Epithelial cell of proximal tubule (primary cell): ENCODE measurements at regions not wholly inside any gene's neighbourhood (a gene's known extent, or its start where the extent isn't known, plus 50 kb on each side); places are given as distances from the start of the nearest gene placed in this dataset.

Experiments
- DNase-seq: peaks from one replicate; pipeline ENCODE4 v3.0.0-alpha.2; 2011; ENCODE audit warnings: low read depth
- H3K4me3 ChIP-seq: 2 replicates; pipeline ENCODE4 v1.5.1; 2011; ENCODE audit warnings: low read depth, mild to moderate bottlenecking, low read length
- TF ChIP-seq, protein P1 (sequence below): conservative IDR thresholded peaks from 2 replicates; pipeline ENCODE4 v1.5.1; 2012; ENCODE audit warnings: low read depth, mild to moderate bottlenecking, low read length

DNA sequence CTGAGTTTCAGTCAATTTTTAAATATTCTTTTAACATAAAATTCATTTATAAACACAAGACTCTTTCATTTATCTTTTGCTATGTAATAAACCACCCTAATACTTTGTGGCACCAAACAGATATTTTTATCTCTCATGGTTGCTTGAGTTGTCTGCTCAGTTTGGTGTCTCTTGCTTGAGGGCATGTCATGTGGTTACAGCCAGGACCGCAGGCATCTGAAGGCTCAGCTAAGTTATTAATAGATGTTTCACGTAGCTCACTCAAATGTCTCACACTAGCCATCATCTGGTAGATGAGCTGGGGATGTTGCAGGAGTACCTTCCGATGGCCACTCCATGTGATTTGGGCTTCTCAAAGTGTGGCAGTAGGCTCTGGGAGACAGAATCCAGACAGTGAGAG is 597.8 kb downstream of the ETNK1 start:
- DNase-seq, result no peak
- TF ChIP-seq, protein P1, sequence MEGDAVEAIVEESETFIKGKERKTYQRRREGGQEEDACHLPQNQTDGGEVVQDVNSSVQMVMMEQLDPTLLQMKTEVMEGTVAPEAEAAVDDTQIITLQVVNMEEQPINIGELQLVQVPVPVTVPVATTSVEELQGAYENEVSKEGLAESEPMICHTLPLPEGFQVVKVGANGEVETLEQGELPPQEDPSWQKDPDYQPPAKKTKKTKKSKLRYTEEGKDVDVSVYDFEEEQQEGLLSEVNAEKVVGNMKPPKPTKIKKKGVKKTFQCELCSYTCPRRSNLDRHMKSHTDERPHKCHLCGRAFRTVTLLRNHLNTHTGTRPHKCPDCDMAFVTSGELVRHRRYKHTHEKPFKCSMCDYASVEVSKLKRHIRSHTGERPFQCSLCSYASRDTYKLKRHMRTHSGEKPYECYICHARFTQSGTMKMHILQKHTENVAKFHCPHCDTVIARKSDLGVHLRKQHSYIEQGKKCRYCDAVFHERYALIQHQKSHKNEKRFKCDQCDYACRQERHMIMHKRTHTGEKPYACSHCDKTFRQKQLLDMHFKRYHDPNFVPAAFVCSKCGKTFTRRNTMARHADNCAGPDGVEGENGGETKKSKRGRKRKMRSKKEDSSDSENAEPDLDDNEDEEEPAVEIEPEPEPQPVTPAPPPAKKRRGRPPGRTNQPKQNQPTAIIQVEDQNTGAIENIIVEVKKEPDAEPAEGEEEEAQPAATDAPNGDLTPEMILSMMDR, result no peak
- no peak overlapping the region for H3K4me3 ChIP-seq

DNA sequence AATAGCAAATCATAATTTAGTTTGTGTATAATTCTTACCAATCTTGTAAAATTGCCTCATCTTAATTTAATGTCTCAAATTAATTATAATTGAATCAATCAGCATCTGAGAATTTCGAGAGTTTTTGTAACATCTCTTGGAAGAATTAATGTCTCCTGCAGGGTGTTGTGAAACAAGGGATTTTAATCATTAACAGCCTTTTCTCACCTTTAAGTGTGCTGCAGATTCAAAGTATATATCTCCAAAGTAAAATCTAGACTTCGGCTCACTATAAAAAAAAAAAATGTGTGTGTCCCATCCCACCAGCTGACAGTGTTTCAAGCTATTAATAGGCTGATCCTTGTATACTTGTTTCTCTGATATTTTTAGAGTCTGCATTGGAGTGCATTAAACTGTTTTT is 603.1 kb downstream of the ETNK1 start:
- TF ChIP-seq, protein P1, result no peak
- H3K4me3 ChIP-seq, result no peak overlapping the region
- no peak for DNase-seq

DNA sequence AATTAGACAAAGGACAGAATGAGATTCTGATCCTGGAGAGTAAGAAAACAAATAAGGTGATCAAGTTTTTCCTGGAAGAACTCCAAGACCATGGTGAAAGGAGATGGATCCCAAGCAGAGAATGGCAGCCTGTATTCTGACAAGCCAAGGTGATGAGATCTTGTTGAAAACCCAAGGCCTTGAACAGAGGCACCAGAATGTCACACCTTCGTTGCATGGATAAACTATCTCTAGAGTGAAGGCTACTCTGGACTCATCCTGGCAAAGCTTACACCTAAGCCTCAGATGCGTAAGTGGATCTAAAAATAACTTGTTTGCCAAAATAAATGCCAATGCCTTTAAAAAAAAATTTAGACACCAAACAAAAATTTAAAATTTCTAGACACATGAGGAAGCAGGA is 605.9 kb downstream of the ETNK1 start:
- TF ChIP-seq, protein P1, result no peak
- DNase-seq, result no peak
- H3K4me3 ChIP-seq, result no peak overlapping the region

DNA sequence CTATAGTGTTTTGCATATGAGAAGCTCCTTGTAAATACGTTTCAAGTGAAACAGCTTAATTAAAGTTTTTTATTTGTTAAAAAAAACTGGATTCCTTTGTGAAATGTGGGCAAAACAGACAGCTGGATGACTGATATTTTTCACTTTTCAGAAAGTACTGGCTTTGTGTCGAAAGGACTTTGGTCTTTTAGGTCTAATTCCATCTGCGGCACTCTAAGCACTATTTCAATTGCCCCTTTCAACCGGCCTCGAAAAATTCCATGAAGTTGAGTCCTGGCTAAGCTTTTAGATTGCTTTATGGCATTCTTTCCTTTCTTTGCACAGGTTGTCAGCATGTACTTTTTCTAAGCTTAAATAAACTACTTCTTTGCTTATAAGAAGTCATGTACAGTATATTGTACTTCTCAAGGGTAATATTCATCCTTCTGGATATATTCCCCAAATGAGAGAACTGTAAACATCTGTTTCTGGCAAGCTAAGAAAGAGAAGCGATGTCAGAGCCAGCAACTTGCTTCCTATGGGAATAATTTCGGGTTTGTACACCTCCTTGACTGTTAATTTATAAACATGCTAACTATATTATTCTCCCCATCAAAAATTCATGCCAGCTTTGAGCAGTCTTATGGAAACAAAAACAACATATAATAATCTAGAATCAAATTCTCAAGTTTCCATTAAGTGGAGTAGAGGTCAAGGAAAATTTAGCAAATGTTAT is 611.3 kb downstream of the ETNK1 start:
- TF ChIP-seq, protein P1, result no peak
- no peak overlapping the region for H3K4me3 ChIP-seq
- no peak for DNase-seq

DNA sequence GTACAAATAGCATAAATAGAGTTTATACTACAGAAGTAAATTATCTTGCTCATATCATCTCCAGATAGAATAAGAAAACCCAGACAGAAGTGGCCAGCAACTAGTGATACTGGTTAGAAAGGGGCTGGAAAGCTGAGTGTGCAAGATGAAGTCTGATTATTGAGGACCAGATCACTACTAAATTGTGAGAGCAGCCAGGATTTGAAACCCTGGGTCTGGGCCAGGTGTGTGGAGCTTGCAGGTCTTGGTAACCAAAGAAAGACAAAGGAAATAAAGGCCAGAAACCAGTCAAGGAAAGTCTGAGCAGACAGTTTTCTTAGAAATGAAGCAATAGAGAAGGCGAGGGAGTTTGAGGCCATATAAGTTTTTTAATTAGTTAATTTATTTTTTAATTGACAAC is 611.8 kb downstream of the ETNK1 start:
- no peak overlapping the region for H3K4me3 ChIP-seq
- TF ChIP-seq, protein P1, result no peak
- no peak for DNase-seq

DNA sequence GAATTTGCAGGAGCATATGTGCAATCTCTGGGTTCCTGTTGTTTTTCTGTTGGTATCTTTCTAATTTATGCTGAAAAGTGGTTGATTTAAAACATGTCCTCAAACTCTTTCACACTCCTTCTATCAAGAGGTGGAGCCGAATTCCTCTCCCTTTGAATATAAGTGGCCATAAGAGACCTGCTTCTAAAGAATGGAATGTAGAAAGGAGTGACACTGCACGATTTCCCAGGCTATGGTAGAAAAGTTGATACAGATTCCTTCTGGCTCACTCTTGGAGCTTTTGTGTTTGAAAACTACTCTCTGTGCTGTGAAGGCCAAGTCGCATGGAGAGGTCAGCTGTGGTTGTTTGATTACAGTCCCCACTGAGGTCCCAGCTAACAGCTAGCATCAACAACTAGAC is 613.2 kb downstream of the ETNK1 start:
- TF ChIP-seq, protein P1, result no peak
- DNase-seq, result no peak
- no peak overlapping the region for H3K4me3 ChIP-seq

DNA sequence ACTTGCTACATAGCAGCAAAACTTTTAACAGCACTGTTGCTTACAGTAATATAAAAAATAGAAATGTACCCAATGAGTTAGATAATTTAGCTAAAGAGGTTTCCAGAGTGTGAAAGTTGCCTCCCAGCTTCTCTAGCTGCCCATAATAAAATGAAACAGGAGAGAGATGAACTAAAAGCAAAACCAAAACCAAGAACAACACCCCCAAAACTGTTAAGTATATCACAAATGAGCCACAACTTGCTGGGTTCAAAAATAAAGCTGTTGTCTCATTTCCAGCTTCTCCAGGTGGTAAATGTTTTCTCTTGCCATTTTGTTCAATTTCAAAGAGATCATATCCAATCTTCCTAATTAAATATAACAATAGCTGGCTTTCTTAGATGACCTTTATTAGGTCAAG is 614.0 kb downstream of the ETNK1 start:
- DNase-seq, result no peak
- TF ChIP-seq, protein P1, result no peak
- no peak overlapping the region for H3K4me3 ChIP-seq
